Hematopoietic multipotent progenitor cell treated with erythropoietin and hydrocortisone succinate and interleukin-3 and kit ligand, for 8 days (in vitro differentiated cells): ENCODE measurements at regions not wholly inside any gene's neighbourhood (a gene's known extent, or its start where the extent isn't known, plus 50 kb on each side); places are given as distances from the start of the nearest gene placed in this dataset.

Source experiments
- DNase-seq: peaks from one replicate; pipeline ENCODE4 v3.0.0-alpha.2; 2015

- DNase-seq = no peak
Measured at GRCh38 chr5:68432682-68433081, 217.1 kb downstream of the PIK3R1 start.

GRCh38 chr5:68433526-68433922 lies 218.0 kb downstream of the PIK3R1 start:
- no peak for DNase-seq

GRCh38 chr5:68433923-68434879 lies 218.6 kb downstream of the PIK3R1 start:
- DNase-seq = peak; percentile 79

GRCh38 chr5:68435611-68436010 lies 220.1 kb downstream of the PIK3R1 start:
- no peak for DNase-seq

- no peak for DNase-seq
Measured at GRCh38 chr5:68436686-68437520, 221.3 kb downstream of the PIK3R1 start.

- no peak for DNase-seq
Measured at GRCh38 chr5:68438876-68439275, 223.3 kb downstream of the PIK3R1 start.

- no peak for DNase-seq
Measured at GRCh38 chr5:68440245-68440644, 224.7 kb downstream of the PIK3R1 start.

GRCh38 chr5:68440651-68441050 lies 225.1 kb downstream of the PIK3R1 start:
- DNase-seq = no peak

GRCh38 chr5:68441309-68442073 lies 225.9 kb downstream of the PIK3R1 start:
- DNase-seq = no peak

- no peak for DNase-seq
Measured at GRCh38 chr5:68443091-68443490, 227.5 kb downstream of the PIK3R1 start.

- no peak for DNase-seq
Measured at GRCh38 chr5:68444048-68444447, 228.5 kb downstream of the PIK3R1 start.

GRCh38 chr5:68444833-68445232 lies 229.3 kb downstream of the PIK3R1 start:
- DNase-seq = no peak

- DNase-seq = no peak
Measured at GRCh38 chr5:68445257-68446069, 229.9 kb downstream of the PIK3R1 start.

- DNase-seq = no peak
Measured at GRCh38 chr5:68446070-68446357, 230.5 kb downstream of the PIK3R1 start.

GRCh38 chr5:68446487-68446894 lies 230.9 kb downstream of the PIK3R1 start:
- DNase-seq = no peak

- no peak for DNase-seq
Measured at GRCh38 chr5:68447136-68447929, 231.8 kb downstream of the PIK3R1 start.

- DNase-seq = no peak
Measured at GRCh38 chr5:68449380-68449779, 233.8 kb downstream of the PIK3R1 start.

- no peak for DNase-seq
Measured at GRCh38 chr5:68450245-68450852, 234.8 kb downstream of the PIK3R1 start.

- no peak for DNase-seq
Measured at GRCh38 chr5:68452286-68452685, 236.7 kb downstream of the PIK3R1 start.

GRCh38 chr5:68454172-68454571 lies 238.6 kb downstream of the PIK3R1 start:
- DNase-seq = no peak

GRCh38 chr5:68454766-68455165 lies 239.2 kb downstream of the PIK3R1 start:
- no peak for DNase-seq
